ENCODE measurements at regions not wholly inside any gene's neighbourhood (a gene's known extent, or its start where the extent isn't known, plus 50 kb on each side); places are given as distances from the start of the nearest gene placed in this dataset.

DNA sequence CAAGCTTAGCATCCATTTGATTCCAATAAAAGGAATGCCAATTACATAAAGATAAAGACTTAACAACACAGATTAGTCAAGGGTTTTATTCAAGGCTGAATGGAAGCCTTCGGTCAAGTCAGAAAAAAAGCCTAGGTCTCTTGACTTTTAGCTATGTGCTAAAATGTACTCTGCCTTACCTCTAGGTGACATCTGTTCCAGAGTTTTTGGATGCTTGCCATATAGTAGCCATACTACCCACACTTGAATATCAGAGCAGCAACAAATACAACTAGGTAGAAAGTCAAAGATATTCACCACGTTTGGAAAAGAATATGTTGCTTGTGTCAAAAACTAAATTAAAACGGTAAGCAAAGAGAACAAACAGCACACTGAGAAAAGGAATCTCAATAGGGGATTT lies 484.7 kb downstream of the ELAVL2 start:
- no peaks in the 10 kb centered on the region for H3K36me3 Mint-ChIP-seq (ENCODE audit: low read depth)
- TF ChIP-seq, protein P1, sequence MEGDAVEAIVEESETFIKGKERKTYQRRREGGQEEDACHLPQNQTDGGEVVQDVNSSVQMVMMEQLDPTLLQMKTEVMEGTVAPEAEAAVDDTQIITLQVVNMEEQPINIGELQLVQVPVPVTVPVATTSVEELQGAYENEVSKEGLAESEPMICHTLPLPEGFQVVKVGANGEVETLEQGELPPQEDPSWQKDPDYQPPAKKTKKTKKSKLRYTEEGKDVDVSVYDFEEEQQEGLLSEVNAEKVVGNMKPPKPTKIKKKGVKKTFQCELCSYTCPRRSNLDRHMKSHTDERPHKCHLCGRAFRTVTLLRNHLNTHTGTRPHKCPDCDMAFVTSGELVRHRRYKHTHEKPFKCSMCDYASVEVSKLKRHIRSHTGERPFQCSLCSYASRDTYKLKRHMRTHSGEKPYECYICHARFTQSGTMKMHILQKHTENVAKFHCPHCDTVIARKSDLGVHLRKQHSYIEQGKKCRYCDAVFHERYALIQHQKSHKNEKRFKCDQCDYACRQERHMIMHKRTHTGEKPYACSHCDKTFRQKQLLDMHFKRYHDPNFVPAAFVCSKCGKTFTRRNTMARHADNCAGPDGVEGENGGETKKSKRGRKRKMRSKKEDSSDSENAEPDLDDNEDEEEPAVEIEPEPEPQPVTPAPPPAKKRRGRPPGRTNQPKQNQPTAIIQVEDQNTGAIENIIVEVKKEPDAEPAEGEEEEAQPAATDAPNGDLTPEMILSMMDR (IDR thresholded peaks at IDR 0.05) = no peak
- H3K27ac Mint-ChIP-seq (ENCODE audit: unreplicated experiment) = no peak overlapping the region
- H3K4me1 Mint-ChIP-seq (ENCODE audit: low read depth) = no peaks in the 10 kb centered on the region
- no peak overlapping the region for H3K4me3 Mint-ChIP-seq (ENCODE audit: unreplicated experiment)
- no peak for DNase-seq (ENCODE audit: low spot score)
- no peaks in the 10 kb centered on the region for H3K27me3 Mint-ChIP-seq (ENCODE audit: low read depth)
- H3K9me3 Mint-ChIP-seq (ENCODE audit: low read depth) = peaks cover 18% of the 10 kb centered on the region

DNA sequence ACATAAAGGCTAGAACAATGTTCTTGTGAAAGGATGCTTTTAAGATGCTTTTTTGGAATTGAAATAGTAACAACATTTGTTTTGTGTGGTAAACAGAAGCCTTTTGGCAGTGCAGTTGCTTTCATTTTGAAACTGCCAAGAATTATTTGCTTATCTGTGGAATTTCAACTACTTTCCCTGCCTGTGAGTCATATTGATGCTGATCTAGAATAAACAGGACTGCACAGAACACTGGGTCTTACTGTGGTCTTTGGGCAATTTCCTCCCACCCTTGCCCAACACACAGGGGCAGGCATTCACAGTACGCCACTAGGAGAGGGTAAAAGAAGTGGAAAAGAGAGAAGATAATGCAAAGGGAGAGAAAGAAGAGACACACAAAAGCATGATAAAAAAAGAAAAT lies 483.7 kb downstream of the ELAVL2 start:
- Mint-ChIP-seq H3K27ac (ENCODE audit: unreplicated experiment) (no peak overlapping the region), H3K36me3 (ENCODE audit: low read depth) (no peaks in the 10 kb centered on the region), H3K27me3 (ENCODE audit: low read depth) (no peaks in the 10 kb centered on the region), H3K4me1 (ENCODE audit: low read depth) (no peaks in the 10 kb centered on the region), H3K9me3 (ENCODE audit: low read depth) (peaks cover 18% of the 10 kb centered on the region), H3K4me3 (ENCODE audit: unreplicated experiment) (no peak overlapping the region)
- TF ChIP-seq, protein P1 (IDR thresholded peaks at IDR 0.05) = no peak
- DNase-seq (ENCODE audit: low spot score) = no peak

DNA sequence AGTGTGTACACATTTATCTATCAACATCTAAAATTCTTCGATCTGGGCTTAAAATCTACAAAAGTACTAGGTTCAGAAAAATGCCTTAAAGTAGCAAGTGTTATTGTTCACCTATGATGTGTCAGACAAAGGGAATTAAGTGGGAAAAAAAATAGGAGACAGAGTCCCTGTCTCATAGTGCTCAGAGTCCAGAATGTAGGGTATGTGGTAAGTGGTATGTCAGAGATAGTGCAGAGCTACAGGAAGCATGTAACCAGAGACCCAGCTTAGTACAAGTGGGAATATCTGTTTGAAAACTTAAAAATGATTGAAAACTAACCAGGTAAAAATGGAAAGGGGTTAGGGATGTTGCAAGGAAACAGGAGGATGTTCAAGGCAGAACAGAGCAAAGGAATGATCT lies 482.8 kb downstream of the ELAVL2 start:
- H3K4me3 Mint-ChIP-seq (ENCODE audit: unreplicated experiment) = no peak overlapping the region
- H3K9me3 Mint-ChIP-seq (ENCODE audit: low read depth) = peaks cover 18% of the 10 kb centered on the region
- H3K36me3 Mint-ChIP-seq (ENCODE audit: low read depth) = no peaks in the 10 kb centered on the region
- no peak overlapping the region for H3K27ac Mint-ChIP-seq (ENCODE audit: unreplicated experiment)
- peaks cover 1% of the 10 kb centered on the region for H3K27me3 Mint-ChIP-seq (ENCODE audit: low read depth)
- DNase-seq (ENCODE audit: low spot score) = no peak
- no peaks in the 10 kb centered on the region for H3K4me1 Mint-ChIP-seq (ENCODE audit: low read depth)
- TF ChIP-seq, protein P1 (IDR thresholded peaks at IDR 0.05) = no peak

DNA sequence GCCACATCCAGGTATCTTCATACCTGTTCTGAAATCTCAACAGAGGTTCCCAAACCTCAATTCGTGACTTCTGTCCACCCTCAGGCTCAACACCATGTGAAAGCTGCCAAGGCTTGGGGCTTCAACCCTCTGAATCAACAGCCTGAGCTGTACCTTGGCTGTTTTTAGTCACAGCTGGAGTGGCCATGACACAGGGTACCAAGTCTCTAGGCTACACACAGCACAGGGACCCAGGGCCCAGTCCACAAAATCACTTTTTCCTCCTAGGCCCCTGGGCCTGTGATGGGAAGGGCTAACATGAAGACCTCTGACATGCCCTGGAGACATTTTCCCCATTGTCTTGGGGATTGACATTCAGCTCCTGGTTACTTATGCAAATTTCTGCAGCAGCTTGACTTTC lies 464.9 kb downstream of the ELAVL2 start:
- Mint-ChIP-seq H3K9me3 (ENCODE audit: low read depth) (peaks cover 27% of the 10 kb centered on the region), H3K36me3 (ENCODE audit: low read depth) (no peaks in the 10 kb centered on the region), H3K4me1 (ENCODE audit: low read depth) (no peaks in the 10 kb centered on the region), H3K4me3 (ENCODE audit: unreplicated experiment) (no peak overlapping the region), H3K27me3 (ENCODE audit: low read depth) (no peaks in the 10 kb centered on the region), H3K27ac (ENCODE audit: unreplicated experiment) (no peak overlapping the region)
- no peak for DNase-seq (ENCODE audit: low spot score)
- TF ChIP-seq, protein P1 (IDR thresholded peaks at IDR 0.05) = no peak

DNA sequence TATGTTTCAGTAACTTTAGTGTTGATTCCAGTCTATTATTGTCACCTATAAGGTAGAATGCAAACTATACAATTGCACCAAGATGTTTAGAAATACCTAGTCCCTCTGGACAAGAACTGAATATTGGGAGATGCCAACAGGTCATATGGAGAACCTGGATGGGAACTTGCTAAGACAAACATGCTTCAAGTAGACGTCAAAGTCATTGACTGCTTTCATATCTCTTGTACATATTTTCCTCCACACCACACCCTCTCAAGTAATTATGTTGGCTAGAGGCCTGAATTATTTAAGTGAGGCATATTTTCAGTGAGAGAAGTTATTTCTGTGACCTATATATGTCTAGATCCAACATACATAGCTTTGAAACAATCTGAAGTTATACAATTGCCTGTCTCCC lies 453.3 kb downstream of the ELAVL2 start:
- H3K36me3 Mint-ChIP-seq (ENCODE audit: low read depth) = no peaks in the 10 kb centered on the region
- H3K9me3 Mint-ChIP-seq (ENCODE audit: low read depth) = no peaks in the 10 kb centered on the region
- DNase-seq (ENCODE audit: low spot score) = no peak
- H3K27me3 Mint-ChIP-seq (ENCODE audit: low read depth) = no peaks in the 10 kb centered on the region
- H3K4me3 Mint-ChIP-seq (ENCODE audit: unreplicated experiment) = no peak overlapping the region
- H3K4me1 Mint-ChIP-seq (ENCODE audit: low read depth) = peaks cover 10% of the 10 kb centered on the region
- H3K27ac Mint-ChIP-seq (ENCODE audit: unreplicated experiment) = no peak overlapping the region
- TF ChIP-seq, protein P1 (IDR thresholded peaks at IDR 0.05) = no peak
